Posterior vena cava (tissue), 2 donors: ENCODE measurements at regions not wholly inside any gene's neighbourhood (a gene's known extent, or its start where the extent isn't known, plus 50 kb on each side); places are given as distances from the start of the nearest gene placed in this dataset.

Experiments used
- DNase-seq: peaks from one replicate; pipeline ENCODE4 v3.0.0-alpha.2; 2020; ENCODE audit warnings: low spot score
- intact Hi-C, 2 donors: fragments of 100-400 bp; cut with DNase I; formaldehyde crosslinking; loops; one replicate each; pipeline versions ENCODE4 v1.14.1 to v1.14.2; 2022 to 2023
- donor health status: DM: yes; HTN: yes; CAD: no.
- donor health status: DM: yes; HTN: yes; CAD: no.

DNA sequence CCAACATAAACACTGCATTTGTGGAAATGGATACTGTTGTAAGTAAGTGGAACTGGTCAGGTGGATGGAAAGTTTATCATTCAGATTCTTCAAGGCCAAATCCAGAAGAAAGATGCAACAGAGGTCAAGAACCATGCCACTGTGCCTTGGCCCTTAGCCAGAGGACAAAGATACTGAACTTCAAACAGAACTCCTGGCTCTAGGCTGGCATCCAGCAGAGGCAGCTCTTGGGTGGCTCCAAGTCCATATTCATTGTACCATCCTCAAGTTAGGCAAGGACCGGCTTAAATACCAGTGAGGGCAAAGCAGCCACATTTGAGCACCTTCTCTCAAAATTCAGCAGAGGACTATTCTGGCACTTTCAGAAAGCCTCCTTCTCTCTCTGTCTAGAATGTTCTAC lies 53.2 kb downstream of the DNAAF9 start:
- DNase-seq, result no peak
- intact Hi-C loops, result no loop called here

DNA sequence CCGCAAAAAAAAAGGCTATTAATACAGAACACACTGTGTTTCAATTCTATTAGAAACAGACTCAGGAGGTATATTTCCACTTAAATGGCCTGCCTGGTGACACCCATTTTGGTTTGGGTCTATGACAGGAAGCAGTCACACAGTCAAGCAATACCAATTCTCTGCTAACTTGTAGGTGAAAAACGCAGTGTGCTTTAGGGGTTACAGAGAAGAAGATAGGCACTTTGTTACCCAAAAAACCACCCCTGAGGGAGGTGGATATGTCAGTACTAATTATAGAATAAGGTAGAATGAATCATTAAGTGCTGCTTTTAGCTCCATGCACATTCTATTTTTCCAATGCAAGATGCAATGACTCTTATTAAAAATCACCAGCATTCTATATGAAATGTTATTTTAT lies 53.8 kb downstream of the DNAAF9 start:
- intact Hi-C loops, result no loop called here
- no peak for DNase-seq

DNA sequence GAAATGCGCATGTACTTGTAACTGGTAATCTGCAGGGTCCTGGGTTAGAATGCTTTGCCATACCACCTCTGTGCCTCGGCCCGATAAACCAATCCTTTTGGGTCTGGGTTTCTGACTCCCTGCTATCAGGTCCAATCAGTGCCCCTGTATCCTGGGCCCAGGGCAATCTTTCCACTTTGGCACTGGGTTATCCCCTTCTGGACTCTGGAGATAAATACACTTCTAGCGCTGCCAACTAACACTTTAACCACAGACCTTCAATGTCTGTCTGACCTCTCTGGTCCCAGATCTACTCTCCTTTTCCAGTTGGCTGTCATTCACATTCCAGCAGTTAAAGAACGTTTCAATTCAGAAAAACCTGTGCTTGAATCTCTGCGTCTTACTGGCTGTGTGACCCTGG lies 55.3 kb downstream of the DNAAF9 start:
- intact Hi-C loops, result no loop called here
- DNase-seq, result no peak

DNA sequence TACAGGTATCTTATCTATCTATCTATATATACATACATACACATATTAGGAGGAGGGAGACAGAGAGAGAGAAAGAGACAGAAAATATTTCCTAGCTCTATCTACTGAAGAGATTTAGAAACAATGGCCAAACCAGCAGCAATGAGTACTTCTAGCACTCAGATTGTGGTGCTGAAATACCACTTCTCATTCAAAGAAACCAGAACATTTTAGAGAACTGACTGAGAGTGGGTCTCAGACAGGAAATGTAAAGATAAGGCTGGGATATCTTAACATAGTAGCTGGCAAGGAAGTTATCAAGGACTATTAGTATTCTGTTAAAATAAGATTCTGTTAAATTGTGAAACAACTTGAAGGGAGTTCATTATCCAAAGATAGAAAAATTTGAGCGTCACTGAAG lies 57.0 kb downstream of the DNAAF9 start:
- intact Hi-C loops, result no loop called here
- no peak for DNase-seq

DNA sequence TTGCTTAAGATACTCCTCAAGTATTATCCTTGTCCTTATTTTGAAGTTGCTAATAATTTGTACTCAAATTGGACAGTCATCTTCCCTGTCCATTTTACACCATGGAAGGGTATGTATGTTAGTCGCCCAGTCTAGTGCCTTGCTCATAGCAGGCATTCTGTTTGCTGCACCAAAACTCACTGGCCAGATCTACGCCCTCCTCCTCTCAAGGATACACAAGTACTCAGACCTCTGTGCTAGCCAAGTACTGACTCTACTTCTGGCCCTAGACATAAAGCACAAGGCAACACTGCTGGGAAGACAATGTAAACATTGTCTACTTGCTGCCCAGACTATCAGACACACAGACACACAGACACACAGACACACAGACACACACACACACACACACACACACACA lies 57.7 kb downstream of the DNAAF9 start:
- no peak for DNase-seq
- intact Hi-C loops, result no loop called here

DNA sequence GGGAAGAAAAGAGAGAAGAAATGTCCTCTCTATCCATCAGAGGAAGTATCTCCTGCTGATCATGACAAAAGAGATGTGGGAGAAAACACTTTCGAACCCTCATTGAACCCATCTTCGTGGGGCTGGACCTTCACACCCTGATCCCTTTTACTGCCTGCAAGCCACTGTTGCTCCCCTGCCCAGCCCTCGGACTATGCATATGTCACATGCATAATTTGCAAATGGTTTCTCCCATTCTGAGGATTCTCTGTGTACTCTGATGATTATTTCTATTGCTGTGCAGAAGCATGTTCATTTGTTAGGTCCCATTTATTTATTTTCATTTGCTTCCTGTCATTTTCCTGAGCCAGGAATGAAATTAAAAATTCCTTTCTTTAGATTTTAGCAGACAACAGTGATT lies 64.7 kb downstream of the DNAAF9 start:
- no peak for DNase-seq
- intact Hi-C loops, result no loop called here

DNA sequence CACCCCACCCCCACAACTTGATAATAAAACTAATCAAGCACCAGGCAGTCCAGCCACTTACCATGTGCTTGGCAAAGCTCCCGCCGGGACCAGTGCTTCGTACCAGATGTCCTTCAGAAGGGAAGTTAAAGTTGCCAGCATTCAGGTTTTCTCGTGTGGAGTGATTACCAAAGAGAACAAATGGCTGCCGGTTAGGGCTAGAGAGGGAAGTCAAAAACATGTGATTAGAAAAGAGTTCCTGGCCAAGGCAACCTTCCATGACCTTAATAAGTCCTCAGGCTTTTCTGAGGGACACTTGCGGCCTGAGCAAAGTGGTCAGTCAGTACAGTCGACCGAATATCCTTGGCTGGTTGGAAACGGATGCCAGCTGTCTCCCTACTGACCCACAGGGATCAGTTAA lies 67.0 kb downstream of the DNAAF9 start:
- DNase-seq, result peak; percentile 91
- intact Hi-C loops, result no loop called here

DNA sequence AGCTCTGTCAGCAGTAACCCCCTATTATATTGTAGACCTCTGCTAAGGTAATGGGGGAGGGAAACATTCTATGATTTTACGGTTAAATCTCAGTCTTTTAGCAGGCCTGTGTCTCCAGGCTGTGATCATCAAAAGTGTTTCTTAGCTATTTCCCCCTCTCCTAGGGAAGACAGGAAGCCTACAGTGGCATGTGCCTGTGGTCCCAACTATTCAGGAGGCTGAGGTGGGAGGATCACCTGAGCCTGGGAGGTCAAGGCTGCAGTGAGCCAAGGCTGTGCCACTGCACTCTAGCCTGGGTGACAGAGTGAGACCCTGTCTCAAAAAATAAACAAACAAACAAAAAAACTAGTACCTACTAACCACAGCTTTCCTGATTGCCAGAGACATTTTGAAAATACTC lies 67.9 kb downstream of the DNAAF9 start:
- no peak for DNase-seq
- intact Hi-C loops, result no loop called here

DNA sequence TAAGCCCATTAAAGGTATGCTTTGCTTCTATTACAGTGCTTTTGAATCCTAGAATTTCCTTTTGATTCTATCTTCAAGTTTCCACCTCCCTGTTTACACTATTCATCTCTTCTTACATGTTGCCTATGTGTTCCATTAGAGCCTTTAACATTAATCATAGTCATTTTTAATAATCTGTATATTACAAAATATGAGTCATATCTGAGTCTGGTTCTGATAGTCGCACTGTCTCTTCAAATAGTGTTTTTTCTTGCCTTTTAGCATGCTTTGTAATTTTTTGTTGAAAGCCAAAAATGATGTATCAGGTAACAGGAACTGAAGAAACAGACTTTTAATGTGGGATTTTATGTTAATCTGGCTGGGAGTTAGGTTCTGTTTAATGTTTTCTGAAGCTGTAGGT lies 68.4 kb downstream of the DNAAF9 start:
- DNase-seq, result no peak
- intact Hi-C loops, result no loop called here

DNA sequence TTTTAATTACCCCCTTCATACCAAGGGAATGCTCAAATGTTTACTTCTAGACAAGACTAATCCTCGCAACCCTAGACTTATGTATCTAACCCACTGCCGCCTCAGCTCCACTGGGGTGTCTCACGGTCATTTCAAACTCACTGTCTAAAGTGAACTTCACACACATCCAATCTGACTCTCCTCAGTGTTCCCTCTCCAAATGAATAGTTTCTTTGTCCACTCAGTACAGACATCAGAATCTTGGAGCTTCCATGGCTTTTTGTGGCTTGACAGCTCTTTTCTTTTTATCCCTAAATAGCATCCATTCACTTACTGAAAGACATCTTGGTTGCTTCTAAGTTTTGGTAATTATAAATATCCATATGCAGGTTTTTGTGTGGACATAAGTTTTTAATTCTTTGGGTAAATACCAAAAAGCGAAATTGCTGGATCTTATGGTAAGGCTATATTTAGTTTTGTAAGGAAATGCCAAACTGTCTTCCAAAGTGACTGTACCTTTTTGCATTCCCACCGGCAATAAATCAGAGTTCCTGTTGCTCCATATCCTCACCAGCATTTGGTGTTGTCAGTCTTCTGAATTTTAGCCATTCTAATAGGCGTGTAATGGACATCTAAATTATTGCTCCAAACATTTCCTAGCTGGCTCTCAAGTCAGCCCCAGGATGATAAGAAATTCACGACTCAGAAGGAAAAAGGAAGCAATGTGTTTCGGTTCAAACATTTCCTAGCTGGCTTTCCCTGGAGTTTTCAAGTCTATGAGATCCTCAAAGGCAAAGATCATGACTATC lies 73.1 kb downstream of the DNAAF9 start:
- DNase-seq, result no peak
- intact Hi-C loops, result no loop called here

DNA sequence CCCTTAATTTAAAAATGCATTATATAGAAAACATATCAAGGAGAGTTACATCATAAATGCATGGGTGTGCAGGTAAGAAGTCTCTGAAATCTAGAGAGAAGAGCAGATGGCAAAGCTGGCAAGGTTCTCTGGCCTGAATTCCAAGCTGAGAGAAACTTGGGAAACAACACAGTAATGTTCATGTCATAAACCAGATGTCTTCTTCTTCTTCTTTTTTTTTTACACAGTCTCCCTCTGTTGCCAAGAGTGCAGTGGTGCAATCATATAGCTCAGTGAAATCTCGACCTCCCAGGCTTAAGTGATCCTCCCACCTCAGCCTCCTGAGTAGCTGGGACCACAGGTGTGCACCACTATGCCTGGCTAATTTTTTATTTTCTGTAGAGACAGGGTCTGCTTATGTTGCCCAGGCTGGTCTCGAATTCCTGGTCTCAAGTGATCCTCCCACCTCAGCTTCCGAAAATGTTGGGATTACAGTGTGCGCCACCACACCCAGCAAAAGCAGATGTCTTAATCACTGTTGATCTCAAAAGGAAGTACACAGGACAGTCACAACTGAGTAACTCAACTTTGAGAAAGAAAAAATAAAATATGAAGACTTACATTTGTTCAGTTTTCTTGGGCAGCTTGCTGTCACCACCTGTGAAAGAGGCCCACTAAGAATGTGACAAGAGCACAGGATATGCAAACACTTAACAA lies 77.3 kb downstream of the DNAAF9 start:
- DNase-seq, result no peak
- intact Hi-C loops, result no loop called here

DNA sequence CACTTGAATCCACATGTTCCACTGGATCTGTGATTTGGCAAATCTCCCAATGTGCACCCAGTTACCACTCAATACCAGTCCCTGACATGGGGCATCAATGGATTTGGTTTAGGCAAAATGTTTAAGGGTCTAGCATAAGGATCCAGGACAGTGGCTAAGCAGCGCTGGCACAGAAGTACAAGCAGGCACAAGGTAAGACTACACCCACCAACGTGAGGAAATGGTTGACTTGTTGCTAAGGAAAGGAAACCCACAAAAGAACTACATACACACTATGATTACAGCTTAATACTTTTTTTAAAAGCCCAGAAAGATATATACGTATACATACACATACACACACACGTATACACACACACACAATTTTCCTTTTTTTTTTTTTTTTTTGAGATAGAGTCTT lies 79.0 kb downstream of the DNAAF9 start:
- intact Hi-C loops, result no loop called here
- no peak for DNase-seq

DNA sequence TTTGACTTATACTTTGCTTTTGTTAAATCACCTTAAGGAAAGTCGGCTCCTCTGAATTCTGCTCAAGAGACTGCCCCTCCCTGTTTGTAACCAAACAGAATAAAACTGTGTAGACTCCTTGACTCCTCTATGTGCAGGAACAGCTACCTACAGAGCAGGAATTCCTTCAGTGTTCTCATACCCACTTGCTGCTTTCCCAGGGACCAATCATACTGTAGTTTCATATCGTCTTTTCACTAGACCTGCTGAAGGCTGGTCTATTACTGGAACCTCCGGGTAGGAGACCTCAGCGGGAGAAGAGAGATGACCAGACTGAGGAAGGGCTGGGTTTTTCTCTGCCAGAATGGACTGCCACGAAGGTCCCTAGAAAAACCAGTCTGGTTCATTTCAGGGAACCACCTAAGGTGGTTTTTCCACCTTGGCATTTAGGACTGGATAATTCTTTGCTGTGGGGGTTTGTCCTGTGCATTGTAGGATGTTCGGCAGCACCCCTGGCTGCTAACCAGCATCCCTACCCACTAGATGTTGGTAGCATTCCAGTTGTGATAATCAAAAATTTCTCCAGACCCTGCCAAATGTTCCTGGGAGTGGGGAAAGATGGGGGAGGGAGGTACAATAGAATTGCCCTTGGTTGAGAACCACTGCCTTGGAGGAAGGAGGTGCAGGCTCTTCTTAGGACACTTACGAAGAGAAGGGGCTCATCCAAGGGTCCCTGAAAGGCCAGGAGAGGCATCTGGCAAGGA lies 80.5 kb downstream of the DNAAF9 start:
- DNase-seq, result no peak
- intact Hi-C loops, result no loop called here

DNA sequence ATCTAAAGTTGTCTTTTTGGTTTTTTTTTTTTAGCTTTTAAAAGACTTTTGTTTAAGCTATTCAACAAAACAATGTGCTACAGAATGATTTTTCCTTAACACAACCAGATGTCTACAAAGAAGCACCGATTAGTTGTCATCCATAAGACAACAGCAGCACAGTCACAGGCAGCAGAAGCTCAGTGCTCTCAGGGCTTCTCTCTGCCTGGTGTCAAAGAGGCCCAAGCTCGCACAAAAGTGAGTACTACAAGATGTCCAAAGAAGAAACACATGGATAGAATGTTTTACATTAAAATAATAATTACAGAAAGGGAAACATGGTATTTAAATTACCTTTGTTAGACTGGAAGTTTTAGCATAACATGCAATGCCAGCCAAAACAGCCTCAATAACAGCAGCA lies 81.6 kb downstream of the DNAAF9 start:
- intact Hi-C loops, result no loop called here
- DNase-seq, result no peak

DNA sequence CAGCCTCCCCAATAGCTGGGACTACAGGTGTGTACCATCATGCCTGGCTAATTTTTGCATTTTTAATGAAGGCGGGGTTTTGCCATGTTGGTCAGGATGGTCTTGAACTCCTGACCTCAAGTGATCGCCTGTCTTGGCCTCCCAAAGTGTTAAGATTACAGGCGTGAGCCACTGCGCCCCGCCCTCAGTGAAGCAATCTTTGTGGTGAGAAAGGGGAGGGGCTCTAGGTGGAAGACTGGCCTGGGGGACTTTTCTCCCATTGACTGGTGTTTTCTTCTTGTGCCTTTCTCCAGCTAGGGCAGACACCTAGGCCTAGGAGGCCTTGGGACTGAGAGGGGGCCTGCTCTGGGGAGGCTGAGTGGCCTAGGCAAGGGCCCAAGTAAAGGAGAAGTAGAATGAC lies 84.1 kb downstream of the DNAAF9 start:
- no peak for DNase-seq
- intact Hi-C loops, result no loop called here

DNA sequence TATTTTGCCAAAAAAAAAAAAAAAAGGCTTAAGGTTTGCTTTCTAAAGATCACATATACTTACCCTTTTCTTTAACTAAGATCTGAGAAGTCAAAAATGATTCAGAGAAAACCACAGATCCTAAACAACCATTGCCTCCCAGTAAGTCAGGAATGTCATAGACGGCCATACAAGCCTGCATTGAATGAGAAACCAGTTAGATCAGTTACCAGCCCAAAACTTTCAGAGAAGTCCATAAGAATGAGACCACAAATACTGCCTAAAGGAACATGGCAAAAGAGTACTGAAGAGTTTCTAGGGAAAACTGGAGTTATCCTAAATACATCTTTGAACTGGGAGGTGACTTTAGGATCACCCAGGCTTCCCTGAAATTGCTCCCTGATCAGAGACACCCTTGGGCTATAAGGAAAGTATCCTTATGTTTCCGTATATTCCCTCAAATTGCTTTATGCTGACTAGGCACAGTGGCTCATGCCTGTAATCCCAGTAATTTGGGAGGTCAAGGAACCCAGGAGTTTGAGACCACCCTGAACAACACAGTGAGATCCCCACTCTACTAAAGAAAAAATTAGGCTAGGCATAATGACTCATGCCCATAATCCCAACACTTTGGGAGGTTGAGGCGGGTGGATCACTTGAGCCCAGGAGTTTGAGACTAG lies 79.4 kb upstream of the SLC4A11 start:
- intact Hi-C loops, result no loop called here

DNA sequence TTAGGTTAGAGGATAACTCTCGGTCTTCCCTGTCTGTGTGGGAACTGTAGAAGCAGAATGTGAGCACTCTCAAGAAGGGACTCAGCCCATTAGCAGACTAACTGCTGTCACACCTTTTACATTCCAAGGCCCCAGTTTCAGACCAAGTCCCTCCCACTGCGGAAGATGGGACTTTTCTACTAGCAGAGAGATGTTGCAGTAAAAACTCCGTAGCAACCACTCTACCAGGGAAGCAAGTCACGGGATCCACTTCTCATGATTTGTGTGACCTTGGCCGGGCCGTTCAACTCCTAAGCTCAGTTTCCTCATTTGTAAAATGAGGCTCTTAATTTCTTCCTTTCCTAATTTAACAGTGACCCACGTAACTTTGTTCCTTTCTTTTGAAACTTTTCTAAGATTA lies 77.1 kb upstream of the SLC4A11 start:
- DNase-seq, result no peak

More for the DNA sequence above, 79.4 kb upstream of the SLC4A11 start:
- DNase-seq, result no peak

DNA sequence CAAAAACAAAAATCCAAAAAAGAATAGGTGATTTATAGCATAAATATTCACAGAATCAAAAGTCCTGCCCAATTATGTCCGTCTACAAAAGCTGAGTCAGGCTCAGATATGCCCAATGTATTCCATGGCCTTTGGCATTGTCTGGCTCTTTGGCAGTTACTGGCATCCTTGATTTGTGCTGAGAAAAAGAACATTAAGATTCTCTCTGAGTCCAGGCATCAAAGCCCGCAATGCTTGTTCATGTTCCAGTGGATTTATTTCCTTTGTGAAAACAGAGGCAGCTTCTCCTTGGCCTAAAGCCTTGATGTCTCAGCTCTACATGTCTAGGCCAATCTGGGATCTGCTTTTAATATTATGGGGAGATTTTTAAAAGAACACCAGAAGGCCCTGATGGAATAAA lies 76.1 kb upstream of the SLC4A11 start:
- DNase-seq, result no peak
- intact Hi-C loops, result no loop called here

More for the DNA sequence above, 77.1 kb upstream of the SLC4A11 start:
- intact Hi-C loops, result no loop called here

DNA sequence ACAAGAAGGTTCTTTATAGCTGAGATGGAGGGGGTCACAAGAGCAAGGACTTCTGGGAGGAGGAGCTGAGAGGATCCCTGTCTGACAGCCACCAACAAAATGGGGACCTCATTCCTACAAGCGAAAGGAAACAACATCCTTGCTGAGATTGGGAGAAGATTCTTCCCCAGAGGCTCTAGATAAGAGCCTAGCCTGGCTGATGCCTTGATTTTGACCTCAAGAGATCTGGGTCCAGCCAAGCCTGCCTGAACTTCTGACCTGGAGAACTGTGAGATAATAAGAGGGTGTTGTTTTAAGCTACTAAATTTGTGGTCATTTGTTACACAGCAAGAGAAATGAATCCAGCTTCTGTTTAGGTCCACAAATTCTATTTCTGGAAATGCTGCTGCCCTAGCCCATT lies 75.4 kb upstream of the SLC4A11 start:
- no peak for DNase-seq
- intact Hi-C loops, result no loop called here

DNA sequence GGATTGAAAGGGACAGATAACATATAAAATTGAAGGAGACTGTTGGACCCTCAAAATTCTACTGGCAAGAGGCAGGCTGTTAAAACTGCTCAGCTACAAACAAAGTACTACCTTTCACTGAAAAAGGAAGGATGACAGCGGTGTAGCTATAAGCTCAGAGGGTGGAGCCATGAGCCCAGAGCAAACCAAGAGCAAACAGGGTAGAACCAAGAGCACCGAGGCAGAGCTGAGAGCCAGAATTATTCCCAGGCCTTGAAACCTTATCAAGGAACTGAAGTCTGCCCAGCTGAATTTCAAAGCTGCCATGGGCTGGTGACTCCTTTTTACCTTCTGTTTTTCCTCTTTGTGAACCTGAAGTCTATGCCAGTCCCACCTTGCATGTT lies 74.7 kb upstream of the SLC4A11 start:
- intact Hi-C loops, result no loop called here
- no peak for DNase-seq
